ENCODE measurements at regions not wholly inside any gene's neighbourhood (a gene's known extent, or its start where the extent isn't known, plus 50 kb on each side); places are given as distances from the start of the nearest gene placed in this dataset.

GRCh38 chr18:34354351-34354750 lies 129.6 kb upstream of the NOL4 start:
- intact Hi-C loops (cut with micrococcal nuclease; ENCODE audit: unreplicated experiment) (no loop called here), in situ Hi-C loops (cut with MboI) (no loop called here)
- POLR2A ChIA-PET, result interaction anchor here (0.8 kb wide), 1 partner anchor 46 kb away, joined by 3 read pairs; no protein-coding TSS in a partner anchor
- DNase-seq (ENCODE audit: low read depth, low spot score) (no peak), FAIRE-seq (no peak), ATAC-seq (no peak)
- no peak overlapping the region for H2AFZ ChIP-seq (ENCODE audit: control insufficient read depth, low read depth, low read length)
- H3K27ac ChIP-seq (ENCODE audit: control insufficient read depth, insufficient read depth), result no peak overlapping the region
- SMC1A ChIA-PET (ENCODE audit: uncharacterized antibody, unreplicated experiment), result interaction anchor here (0.7 to 3.5 kb wide), 6 partner anchors 16 to 232 kb away, joined by 3 to 31 read pairs (median 4); no protein-coding TSS in a partner anchor
- no peak overlapping the region for H3K9ac ChIP-seq (ENCODE audit: control insufficient read depth, insufficient read depth, low read length)
- H3K79me2 ChIP-seq (ENCODE audit: control insufficient read depth, insufficient read depth, low read length), result no peaks in the 10 kb centered on the region
- H3K4me1 ChIP-seq (ENCODE audit: control insufficient read depth, insufficient read depth, low read length), result no peaks in the 10 kb centered on the region
- RAD21 ChIA-PET (ENCODE audit: unreplicated experiment), result interaction anchor here (0.7 to 4.3 kb wide), 7 partner anchors 8 to 307 kb away, joined by 3 to 23 read pairs (median 4); no protein-coding TSS in a partner anchor
- WGBS (ENCODE audit: insufficient coverage, insufficient replicate concordance, low lambda C conversion rate, missing lambda C conversion rate), result 9% methylated on average over 3 of the region's 3 CpGs
- H3K4me3 ChIP-seq, result no peak overlapping the region
- no peaks in the 10 kb centered on the region; the same call in 2 of the 3 replicates for H3K9me3 ChIP-seq (replicated peaks; ENCODE audit: control insufficient read depth, insufficient read depth, low read length)
- CTCF ChIA-PET, result interaction anchor here (0.6 to 3.7 kb wide), 7 partner anchors 11 to 307 kb away, joined by 3 to 26 read pairs (median 9); no protein-coding TSS in a partner anchor
- no peaks in the 10 kb centered on the region for H3K27me3 ChIP-seq (replicated peaks in 1 of 2; ENCODE audit: control insufficient read depth in 2 of 2, insufficient read depth in 2 of 2, low read length in 1 of 2)
- H4K20me1 ChIP-seq (ENCODE audit: control insufficient read depth, insufficient read depth), result no peaks in the 10 kb centered on the region
- H3K36me3 ChIP-seq (ENCODE audit: control insufficient read depth in 2 of 2, insufficient read depth in 2 of 2, low read length in 1 of 2), result no peaks in the 10 kb centered on the region
- no peak overlapping the region for H3K4me2 ChIP-seq (ENCODE audit: control insufficient read depth, insufficient read depth)
- no TSS peak for BruUV-seq (replicated peaks)
- no peak for TF ChIP-seq CHD1 (IDR thresholded peaks at IDR 0.05; ENCODE audit: low read depth, low read length)
- no peak for TF ChIP-seq IKZF1 (conservative IDR thresholded peaks at IDR 0.05)
- TF ChIP-seq MTA3 (IDR thresholded peaks at IDR 0.05; ENCODE audit: borderline replicate concordance, low read length), result no peak
- TF ChIP-seq ATF3 (IDR thresholded peaks at IDR 0.05; ENCODE audit: borderline replicate concordance, extremely low read depth, low read depth, low read length), result no peak
- no peak for TF ChIP-seq DPF2 (IDR thresholded peaks at IDR 0.05)
- no peak for TF ChIP-seq IRF4 (IDR thresholded peaks at IDR 0.05; ENCODE audit: low read depth, low read length)
- no peak for TF ChIP-seq EP300 (IDR thresholded peaks at IDR 0.05; ENCODE audit: borderline replicate concordance in 1 of 2, control insufficient read depth in 1 of 2, low read depth in 2 of 2, low read length in 2 of 2)
- TF ChIP-seq IRF5 (IDR thresholded peaks at IDR 0.05; ENCODE audit: borderline replicate concordance), result no peak
- TF ChIP-seq SRF (IDR thresholded peaks at IDR 0.05; ENCODE audit: low read depth in 2 of 2, low read length in 2 of 2), result no peak
- TF ChIP-seq BCL3 (IDR thresholded peaks at IDR 0.05; ENCODE audit: borderline replicate concordance, insufficient read depth, low read depth, low read length, poor library complexity, severe bottlenecking), result no peak
- no peak for TF ChIP-seq PML (IDR thresholded peaks at IDR 0.05; ENCODE audit: low read length)
- TF ChIP-seq ZNF207 (IDR thresholded peaks at IDR 0.05; ENCODE audit: borderline replicate concordance), result no peak
- TF ChIP-seq BRCA1 (IDR thresholded peaks at IDR 0.05; ENCODE audit: low read depth, low read length), result no peak
- TF ChIP-seq POLR2AphosphoS5 (IDR thresholded peaks at IDR 0.05; ENCODE audit: low read length), result no peak
- no peak for TF ChIP-seq ZNF592 (IDR thresholded peaks at IDR 0.05)
- no peak for TF ChIP-seq MYB (IDR thresholded peaks at IDR 0.05; ENCODE audit: borderline replicate concordance, low read depth, low read length)

All from GM12878 (cell line).